GM19395 (cell line): ENCODE measurements at regions not wholly inside any gene's neighbourhood (a gene's known extent, or its start where the extent isn't known, plus 50 kb on each side); places are given as distances from the start of the nearest gene placed in this dataset.
A peak's percentile ranks its signal among the peaks of the same experiment; 100 is the strongest.
"Not testable (repeated sequence)": the region's sequence is repeated elsewhere in the genome, so short reads cannot be mapped to it uniquely, and the experiment has no call there.

Experiments
- ATAC-seq: cut with Tn5 transposase; IDR thresholded peaks from one replicate; pipeline ENCODE4 v1.9.1; 2021; ENCODE audit warnings: mild to moderate bottlenecking, moderate library complexity; ENCODE audit not compliant: unreplicated experiment

DNA sequence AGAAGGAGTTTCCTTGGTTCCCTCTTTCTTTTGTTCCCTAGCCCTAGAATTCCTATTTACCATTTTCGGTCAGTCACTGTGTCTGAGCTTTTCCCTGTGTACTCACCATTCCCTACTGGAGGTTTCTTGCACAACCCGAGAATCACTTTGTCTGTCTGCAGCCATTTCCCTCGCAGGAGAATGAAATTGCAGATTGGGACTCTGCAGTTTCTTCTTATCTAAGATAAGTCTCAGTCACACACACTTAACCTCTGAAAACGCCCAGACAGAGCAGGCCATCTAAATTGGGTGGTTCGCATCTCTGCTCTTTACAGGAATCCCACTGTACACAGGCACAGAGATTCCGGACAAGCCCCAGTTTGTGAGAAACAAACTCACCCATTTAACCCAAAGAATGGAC lies 58.6 kb upstream of the CNTNAP2 start:
- no peak for ATAC-seq

DNA sequence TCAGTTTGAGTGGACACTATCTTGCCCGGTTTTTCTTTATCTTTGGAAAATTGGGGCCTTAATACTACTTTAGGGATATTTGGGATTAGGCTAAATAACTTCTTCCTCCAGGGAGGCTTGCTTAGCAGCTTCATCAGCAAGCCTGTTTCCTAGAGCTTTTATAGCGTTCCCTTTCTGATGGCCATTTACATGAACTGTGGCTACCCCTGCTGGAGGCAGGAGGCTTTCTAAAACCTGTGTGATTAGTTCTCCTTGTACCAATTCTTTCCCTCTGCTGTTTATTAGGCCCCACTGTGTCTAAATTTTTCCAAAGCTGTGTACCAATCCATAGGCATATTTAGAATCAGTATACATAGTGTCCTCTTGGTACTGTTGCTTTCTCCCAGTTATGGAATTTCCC lies 61.7 kb upstream of the CNTNAP2 start:
- ATAC-seq, result no peak

DNA sequence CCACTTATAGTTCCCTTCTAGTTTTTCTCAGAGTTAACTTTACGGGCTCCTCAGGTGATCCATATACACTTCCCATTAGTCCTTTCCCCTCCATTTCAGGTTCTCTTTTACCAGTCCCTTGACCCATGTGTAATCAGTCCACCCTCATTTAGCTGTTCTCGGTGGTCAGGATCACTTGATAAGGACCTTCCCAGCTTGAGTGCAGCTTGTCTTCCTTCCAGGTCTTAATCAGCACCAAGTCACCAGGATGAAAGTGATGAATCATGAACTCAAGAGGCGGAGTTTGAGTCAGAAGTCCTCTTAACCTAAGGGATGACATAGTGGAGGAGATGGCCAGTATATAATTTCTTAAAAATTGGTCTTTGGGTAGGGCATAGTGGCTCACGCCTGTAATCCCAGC lies 63.1 kb upstream of the CNTNAP2 start:
- no peak for ATAC-seq

DNA sequence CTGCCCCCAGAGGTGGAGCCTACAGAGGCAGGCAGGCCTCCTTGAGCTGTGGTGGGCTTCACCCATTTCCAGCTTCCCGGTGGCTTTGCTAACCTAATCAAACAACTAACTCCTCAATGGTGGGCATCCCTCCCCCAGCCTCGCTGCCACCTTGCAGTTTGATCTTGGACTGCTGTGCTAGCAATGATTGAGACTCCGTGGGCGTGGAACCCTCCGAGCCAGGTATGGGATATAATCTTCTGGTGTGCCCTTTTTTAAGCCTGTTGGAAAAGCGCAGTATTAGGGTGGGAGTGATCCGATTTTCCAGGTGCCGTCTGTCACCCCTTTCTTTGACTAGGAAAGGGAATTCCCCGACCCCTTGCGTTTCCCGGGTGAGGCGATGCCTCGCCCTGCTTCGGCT lies 73.3 kb upstream of the CNTNAP2 start:
- ATAC-seq, result not testable (repeated sequence)

DNA sequence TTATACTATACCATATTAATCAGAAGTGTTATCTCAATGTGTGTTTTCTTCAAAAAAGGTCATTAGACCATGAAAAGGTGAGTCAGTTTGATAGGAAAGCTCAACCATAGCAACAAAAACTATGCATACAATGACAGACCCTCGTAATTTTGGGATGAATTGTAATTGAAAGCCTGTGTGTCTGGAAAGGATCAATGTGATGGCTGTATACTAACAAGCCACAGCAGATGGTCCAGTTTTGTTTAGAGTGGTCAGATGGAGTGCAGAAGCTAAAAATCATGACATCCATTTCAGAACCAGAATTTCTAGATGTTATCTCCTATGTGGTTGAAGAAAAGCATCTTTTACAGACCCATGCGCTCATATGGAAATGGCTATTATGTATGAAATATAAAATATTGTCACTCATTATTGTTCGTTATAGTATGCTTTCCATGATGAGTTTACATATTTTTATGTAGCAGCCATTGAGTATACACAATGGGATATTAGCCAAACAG lies 88.3 kb upstream of the CNTNAP2 start:
- no peak for ATAC-seq

DNA sequence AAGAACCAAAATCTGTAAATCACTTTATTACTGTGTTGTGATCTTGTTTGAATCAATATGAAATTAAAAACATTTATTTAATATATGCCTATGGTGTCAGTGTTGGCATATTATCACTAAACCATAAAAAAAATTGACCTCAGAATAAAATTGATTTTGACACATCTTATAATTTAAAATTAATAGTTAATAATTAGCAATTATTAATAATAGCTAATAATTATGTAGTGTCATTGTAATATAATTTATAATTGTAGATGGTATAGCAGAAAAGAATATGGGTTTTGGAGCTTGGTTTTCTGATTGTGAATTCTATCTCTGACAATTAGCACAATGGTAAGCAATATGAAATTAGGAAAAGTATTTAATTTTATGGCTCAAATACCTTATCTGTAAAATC lies 89.4 kb upstream of the CNTNAP2 start:
- ATAC-seq, result no peak

DNA sequence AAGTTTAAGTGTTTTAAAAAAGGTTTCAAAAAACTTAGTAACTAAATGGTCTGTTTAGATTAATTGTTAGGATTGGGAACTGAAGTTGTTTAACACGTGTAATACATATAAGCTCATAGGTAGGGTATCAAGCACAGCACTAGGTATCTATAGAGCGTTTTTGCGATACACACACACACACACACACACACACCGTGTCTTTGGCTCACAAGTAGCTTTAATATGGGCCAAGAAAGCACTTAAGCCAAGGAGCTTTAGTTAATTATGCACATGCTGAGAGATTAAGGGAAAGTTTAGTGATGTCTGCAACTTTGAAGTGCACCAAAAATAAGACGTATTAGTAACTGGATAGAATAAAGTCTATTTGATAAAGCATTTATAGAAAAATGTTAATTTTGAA lies 93.8 kb upstream of the CNTNAP2 start:
- no peak for ATAC-seq

DNA sequence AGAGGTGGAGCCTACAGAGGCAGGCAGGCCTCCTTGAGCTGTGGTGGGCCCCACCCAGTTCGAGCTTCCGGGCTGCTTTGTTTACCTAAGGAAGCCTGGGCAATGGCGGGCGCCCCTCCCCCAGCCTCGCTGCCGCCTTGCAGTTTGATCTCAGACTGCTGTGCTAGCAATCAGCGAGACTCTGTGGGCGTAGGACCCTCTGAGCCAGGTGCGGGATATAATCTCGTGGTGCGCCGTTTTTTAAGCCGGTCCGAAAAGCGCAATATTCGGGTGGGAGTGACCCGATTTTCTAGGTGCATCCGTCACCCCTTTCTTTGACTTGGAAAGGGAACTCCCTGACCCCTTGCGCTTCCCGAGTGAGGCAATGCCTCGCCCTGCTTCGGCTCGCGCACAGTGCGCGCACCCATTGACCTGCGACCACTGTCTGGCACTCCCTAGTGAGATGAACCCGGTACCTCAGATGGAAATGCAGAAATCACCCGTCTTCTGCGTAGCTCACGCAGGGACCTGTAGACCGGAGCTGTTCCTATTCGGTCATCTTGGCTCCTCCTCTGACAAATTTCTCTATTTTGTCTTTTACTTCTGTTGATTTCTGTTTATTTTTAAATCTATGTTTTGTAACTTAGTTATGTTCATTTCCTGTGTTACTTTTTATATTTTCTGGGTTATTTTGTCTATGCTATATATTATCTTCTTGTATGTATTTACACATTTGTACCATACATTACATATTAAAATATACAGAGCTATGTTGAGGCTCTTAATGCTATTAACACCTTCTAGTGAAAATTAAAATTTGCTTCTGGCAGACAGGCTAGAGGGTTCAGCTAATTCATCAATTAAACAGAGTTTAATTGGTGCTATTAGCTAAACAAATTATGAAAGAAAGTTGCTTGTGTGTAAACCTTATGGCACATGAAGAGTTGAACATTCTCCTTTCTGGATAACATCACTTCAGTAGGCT lies 97.3 kb upstream of the CNTNAP2 start:
- not testable (repeated sequence) for ATAC-seq

DNA sequence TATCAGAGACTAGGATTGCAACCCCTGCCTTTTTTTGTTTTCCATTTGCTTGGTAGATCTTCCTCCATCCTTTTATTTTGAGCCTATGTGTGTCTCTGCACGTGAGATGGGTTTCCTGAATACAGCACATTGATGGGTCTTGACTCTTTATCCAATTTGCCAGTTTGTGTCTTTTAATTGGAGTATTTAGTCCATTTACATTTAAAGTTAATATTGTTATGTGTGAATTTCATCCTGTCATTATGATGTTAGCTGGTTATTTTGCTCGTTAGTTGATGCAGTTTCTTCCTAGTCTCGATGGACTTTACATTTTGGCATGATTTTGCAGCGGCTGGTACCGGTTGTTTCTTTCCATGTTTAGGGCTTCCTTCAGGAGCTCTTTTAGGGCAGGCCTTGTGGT lies 99.2 kb upstream of the CNTNAP2 start:
- ATAC-seq, result not testable (repeated sequence)

DNA sequence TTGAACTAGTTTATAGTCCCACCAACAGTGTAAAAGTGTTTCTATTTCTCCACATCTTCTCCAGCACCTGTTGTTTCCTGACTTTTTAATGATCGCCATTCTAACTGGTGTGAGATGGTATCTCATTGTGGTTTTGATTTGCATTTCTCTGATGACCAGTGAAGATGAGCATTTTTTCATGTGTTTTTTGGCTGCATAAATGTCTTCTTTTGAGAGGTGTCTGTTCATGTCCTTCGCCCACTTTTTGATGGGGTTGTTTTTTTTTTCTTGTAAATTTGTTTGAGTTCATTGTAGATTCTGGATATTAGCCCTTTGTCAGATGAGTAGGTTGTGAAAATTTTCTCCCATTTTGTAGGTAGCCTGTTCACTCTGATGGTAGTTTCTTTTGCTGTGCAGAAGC lies 102.4 kb upstream of the CNTNAP2 start:
- ATAC-seq, result not testable (repeated sequence)

DNA sequence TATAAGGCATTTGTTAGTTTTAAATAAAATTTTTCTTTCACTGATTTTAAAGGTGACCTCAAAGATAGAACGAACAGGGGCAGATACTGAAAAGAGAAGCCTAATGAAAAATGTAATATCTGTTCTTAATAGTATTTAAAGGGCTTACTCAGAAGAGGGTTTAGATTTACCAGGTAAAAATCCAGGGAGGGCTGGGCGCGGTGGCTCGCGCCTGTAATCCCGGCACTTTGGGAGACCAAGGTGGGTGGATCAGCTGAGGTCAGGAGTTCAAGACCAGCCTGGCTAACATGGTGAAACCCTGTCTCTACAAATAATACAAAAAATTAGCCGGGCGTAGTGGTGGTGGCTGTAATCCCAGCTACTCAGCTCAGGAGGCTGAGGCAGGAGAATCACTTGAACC lies 108.3 kb upstream of the CNTNAP2 start:
- no peak for ATAC-seq

DNA sequence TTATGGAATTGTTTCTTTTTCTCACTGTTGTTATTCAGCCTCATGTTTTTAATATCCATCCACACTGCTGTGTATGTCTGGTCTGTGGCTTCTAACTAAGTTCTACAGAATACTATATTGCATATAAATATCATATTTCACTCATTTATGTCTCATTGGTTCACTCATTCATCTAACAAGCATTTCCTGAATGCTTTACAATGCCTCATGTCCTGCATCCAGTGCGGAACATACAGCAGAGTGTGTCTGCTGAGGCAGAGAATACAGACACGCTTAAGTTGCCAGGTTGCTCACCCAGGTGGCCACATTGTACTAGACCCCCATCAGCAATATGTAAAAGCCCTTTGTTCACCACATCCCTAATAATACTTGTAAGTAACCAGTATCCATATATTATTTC lies 111.8 kb upstream of the CNTNAP2 start:
- ATAC-seq, result no peak

DNA sequence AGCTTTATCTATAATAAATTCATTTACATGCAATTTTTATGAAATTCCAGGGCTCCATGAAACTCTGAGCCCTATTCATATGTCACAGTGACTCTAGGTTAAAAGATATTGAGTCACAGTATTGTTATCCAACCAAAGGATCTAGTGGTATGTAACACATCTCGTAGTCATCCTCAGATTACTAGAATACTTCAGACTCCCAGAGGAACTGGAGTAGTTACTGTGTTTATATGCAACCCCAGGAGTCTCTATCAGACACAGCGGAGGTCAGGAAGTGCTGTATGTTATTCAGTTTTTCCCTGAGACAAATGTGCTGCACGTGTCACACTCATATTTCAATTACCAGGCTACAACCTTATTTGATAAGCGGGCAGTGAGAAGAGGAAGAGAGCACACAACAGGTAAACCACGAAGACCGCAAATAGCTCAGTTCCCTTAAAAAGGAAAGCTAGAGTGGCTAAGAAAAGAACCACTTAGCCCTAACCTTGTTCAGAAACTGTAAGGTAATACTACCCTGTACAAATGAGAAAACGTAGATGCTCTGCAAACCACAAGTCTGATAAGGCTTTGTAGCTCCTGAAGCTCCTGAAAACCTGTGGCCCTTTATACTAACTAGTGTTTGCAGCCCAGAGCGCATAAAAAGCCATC lies 114.0 kb upstream of the CNTNAP2 start:
- peak; percentile 99 for ATAC-seq

DNA sequence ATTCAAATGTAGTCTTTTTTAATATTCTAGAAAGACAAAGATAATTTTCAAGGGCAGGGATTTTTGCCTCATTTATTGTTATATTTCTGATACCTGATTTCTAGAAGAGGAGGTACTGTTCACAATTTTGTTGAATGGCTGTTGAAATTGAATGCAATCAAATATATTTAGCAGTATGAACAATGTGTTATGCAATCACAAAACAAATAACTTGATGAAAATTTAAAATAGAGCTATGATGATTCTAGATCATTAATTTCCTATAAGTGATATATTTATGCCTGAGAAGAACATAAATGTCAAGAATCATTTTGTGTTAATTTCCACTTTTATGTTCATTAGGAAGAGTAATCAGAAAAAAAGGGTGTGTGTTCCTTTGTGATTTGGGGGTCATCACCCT lies 114.6 kb upstream of the CNTNAP2 start:
- ATAC-seq, result no peak

DNA sequence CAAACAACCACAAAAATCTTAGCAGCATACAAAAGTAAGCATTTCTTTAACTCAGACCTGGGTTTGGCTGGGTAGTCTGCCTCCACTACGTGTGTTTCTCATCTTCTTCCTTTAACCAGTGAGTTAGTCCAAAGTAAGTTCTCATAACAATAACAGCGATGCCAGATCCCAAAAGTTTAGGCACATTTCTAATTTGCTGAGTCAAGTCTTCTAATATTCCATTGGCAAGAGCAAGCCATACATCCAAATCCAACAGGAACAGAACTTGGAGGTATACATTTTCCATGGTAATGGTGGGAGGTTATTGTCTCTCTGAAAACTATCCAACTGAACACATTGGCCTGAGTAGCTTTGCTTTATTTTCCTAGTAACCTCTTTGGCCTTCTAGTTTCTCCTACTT lies 115.7 kb upstream of the CNTNAP2 start:
- no peak for ATAC-seq

DNA sequence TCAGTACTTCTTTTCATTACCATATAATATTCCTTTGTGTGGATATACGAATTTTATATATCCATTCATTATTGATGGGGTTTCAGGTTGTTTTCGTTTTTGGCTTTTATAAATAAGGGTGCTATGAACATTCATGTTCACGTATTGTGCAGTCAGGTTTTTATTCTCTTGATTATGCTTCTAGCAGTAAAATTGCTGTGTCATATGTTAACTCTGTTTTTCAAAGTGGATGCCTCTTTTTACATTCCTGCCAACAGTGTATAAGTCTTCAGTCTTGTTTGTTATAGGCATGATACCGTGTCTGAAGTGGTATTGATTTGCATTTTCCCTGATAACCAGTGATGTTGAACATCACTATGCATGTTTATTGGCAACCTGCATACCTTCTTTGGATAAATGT lies 127.1 kb upstream of the CNTNAP2 start:
- no peak for ATAC-seq

DNA sequence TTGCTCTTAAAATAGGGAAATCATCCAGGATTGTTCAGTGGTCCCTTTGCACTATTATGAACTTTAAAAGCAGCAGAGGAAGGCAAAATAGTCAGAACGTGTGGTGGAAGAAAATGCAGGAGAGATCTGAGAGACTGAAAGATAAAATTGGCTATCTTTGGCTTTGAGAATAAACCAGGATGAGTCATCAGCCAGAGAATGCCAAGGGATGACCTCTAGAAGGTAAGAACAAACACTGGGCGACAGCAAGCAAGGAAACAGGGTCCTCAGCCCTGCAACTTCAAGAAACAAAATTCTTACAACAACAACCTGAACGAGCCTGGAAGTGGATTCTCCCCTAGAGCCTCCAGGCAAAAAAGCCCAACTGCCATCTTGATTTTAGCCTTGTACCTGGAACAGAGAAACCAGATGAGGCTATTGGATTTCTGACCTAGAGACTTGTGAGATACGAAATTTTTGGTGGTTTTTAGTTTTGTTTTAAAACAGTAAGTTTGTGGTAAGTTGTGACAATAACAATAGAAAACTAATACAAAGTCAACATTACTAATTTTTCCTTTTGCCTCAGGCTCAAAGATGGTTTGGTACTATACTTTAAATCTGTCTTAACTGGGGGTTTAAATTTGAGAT lies 130.2 kb upstream of the CNTNAP2 start:
- no peak for ATAC-seq

DNA sequence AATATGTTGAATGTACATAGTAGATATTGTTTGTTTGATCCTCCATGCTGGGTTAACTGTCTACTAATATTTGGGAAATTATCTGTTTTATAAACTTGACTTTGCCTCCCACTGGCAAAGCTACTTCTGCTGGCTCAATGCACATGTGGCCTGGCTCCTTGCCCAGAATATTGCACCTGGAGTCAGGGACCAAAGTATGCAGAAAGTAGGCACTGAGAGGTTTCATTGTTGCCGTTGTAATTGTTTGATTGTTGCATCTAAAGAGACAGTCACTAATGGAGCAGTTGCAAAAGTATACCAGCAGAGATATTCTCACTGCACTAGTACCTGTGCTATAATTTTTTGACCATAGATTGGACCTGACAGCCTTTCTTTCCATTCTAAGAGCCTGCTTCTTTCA lies 137.8 kb upstream of the CNTNAP2 start:
- ATAC-seq, result no peak

DNA sequence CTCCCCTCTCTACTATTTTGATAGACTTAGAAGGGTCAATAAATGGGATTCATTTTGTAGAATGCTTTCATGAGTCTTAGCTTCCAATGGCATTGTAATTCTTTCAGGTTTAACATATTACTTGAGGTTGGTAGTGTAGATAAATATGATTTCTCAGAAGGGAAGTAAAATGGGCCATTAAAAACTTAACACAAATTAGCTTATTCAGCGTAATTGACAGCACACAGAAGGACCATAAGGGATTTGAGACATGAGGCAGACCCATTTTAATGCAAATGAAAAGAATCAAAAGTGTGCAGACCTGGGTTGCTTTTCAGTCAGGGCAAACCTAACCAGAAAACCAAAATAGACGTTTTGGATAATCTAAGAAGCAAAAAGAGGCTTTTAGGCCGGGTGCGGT lies 156.6 kb upstream of the CNTNAP2 start:
- no peak for ATAC-seq

DNA sequence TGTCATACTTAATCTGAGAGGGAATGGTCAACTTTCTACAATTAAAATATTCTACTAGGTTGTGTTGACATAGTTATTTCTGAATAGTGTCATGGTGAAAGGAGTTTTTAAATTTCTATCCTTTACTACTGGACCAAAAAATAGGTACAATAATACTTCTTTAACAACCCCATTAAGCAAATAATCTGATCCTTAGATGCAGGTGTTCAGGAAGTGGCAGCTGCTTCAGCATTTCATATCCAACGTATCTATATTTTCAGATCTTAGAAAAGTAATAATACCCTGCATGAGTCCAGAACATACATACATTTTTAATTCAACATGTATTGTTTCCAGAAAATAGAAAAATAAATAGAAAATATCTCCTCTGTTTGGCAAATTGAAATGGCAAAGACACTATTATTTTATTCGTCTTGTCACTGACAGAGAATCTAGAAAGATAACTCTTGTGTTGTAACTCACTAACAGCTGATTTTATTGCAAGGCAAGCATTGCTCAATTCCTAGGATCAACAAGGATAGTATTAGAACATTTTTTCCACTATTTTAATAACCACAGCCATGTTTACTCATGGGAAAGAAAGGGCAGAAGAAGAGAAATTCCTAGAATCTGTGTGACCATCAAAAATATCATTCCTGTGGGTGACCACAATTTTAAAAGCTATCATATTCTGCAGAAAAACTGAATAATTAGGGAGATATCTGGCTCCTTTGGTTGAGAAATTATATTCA lies 159.3 kb upstream of the CNTNAP2 start:
- no peak for ATAC-seq

DNA sequence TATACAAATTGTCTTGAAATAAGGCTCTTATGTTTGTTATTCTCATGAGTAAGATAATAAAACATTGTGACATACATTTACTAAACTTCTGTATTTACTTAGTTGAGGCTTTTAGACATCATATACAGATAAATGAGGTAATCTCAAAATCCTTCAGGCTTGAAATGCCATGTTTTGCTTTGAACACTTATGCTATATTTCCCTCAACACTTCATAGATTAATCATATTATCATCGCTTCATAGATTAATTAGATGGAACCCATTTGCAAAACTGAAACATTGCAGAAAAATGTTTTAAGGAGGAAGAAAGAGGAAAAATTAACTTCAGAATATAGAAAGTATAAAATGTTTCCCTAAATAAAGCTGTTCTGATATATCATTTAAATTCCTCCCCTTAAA lies 165.0 kb upstream of the CNTNAP2 start:
- no peak for ATAC-seq
